Forelimb muscle (tissue), 1 donor: ENCODE measurements at regions not wholly inside any gene's neighbourhood (a gene's known extent, or its start where the extent isn't known, plus 50 kb on each side); places are given as distances from the start of the nearest gene placed in this dataset.

ENCODE experiments used
- DNase-seq: peaks from one replicate; pipeline ENCODE4 v3.0.0-alpha.2; 2013; ENCODE audit warnings: low read depth

DNA sequence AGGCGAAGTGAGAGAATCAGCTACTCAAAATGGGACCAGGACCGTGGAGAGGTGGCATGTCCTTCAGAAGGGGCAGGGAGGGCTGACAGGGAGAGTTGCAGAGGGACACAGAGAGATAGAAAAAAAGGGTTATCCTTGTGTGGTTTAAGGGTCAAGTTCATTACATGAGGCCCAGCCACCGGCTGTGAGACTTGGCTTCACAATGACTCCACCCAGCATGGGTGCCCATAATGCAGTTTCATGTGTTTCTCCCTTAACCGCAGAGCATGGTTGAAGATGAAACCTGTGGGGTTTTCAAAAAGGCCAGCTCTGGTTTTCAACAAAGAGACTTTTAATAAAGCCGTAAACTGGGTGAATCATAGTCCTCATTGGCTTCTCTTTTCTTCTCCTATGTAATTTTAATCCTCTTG is 164.6 kb downstream of the KLF5 start:
- DNase-seq, result no peak

DNA sequence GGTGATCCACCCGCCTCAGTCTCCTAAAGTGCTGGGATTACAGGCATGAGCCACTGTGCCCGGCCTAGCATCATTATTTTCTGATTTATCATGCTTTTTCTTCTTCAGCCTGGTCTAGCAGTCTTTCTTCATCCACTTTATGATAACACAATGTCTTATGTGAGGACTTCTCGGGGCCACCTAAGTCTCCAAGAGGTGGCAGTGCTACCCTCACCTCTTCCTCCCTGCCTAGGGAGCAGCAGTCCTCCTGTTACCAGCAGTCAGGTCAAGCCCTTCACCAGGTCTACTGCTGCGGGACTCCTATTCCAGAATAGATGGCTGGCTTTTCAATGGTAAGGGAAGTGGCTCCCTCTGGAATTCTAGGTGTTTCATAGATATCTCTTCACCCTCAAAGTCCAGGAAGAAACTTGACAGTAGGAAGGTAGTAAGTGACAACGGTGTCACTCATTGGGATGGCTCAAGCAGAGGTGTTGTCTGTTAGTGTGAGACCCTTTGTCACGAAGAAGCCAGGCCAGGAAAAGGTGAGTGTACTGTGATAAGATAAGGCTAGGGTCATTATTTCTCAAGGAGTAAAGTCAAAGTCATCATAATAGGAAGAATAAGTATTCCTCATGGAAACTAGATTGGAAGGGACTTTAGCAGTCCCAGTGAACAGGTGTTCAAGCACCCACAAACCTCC is 164.0 kb downstream of the KLF5 start:
- no peak for DNase-seq

DNA sequence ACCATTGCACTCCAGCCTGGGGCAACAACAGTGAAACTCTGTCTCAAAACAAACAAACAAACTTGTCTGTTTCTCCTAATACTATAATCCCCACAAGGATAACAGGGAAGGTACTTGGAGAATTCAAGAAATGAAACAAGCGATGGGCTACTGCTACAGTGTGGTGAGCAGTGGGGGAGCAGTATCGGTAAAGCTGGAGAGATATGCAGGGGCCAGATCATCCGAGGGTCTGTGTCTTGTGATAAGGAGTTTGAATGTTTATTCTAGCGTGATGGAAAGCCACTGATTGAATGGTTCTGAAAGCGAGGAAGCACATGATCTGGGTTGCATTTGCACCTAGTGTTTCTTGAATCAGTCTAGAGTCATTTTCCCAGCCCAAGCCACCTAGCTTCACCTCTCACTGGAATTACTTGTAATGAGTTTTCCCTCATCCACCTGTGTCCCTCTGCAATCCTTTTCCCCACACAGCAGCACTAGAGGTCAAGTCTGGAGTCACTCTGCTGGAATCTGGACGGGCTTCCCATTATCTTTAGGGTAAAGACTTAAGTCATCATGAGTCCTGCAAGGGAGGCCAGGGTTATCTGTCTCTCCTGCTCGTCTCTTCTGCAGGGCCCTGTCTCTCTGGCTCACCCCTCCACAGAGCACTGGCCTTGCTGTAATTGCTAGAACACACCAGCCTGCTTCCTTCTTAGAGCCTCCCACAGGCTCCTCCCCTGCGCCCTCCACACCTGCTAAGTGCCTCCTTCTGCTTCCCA is 162.3 kb downstream of the KLF5 start:
- DNase-seq, result no peak

DNA sequence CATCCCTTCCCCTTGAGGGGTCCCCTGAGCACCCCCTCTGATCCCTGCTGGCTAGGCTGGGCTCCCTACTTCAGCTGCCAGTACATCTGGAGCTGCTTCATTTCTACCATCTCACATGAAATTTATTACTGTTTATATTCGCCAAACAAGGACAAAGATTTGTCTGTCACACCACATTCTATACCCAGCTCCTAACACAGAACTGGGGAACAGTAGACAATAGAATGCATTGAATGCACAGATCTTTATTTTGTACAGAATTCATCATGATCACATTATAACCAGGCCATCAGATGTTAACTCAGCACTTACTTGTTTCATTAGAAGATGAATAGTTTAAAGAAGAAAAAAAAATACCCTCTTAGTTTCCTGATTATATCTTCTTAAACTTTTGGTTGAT is 159.4 kb downstream of the KLF5 start:
- no peak for DNase-seq

DNA sequence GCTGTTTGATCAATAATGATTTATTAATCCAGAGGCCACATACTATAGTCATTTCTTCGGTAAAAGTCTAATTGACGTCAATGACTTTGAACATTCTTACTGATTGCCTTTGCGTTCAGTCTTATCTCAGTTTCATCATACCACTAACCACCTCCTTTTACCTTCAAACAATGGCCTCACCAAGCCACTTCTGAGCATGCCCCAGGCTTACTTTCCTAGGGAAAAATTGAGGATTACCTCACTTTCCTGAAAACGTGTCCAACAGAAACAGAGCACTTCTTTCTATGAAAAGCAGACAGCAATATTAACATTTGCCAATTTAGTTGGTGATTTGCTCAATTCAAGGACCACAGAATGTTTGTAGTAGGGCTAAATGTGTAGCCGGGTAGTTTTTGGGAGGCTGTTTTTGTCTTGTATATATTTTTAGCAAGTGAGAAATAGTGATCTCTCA is 157.6 kb downstream of the KLF5 start:
- no peak for DNase-seq

DNA sequence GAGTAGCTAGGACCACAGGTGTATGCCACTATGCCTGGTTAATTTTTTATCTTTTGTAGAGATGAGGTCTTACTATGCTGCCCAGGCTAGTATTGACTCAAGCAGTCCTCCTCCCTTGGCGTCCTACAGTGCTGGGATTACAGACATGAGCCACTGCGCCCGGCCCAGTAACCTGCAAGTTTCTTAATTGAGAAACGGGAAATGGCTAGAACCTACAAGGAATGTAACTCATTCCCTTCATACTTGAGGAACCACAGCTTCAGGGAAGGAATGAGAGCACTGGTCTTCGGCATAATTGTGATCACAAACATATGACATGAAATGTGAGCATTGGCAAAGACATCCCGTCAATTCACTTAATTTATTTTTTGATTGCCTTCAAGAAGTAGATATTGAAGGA is 157.0 kb downstream of the KLF5 start:
- DNase-seq, result no peak

DNA sequence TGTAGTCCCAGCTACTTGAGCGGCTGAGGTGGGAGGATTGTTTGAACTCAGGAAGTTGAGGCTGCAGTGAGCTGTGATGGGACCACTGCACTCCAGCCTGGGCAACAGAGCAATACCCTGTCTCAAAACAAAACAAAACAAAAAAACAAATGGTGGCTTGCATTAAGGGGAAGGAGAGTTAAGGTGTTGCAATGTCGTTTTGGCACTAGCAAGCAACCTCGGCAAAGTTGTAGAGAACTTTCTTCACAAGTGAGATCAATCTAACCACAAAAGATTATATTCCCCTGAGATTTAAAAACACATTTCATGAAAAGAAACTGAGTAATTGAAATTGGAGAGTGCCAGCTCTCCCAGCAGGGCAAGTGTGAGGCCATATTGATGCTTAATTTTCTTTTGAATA is 153.7 kb downstream of the KLF5 start:
- no peak for DNase-seq

DNA sequence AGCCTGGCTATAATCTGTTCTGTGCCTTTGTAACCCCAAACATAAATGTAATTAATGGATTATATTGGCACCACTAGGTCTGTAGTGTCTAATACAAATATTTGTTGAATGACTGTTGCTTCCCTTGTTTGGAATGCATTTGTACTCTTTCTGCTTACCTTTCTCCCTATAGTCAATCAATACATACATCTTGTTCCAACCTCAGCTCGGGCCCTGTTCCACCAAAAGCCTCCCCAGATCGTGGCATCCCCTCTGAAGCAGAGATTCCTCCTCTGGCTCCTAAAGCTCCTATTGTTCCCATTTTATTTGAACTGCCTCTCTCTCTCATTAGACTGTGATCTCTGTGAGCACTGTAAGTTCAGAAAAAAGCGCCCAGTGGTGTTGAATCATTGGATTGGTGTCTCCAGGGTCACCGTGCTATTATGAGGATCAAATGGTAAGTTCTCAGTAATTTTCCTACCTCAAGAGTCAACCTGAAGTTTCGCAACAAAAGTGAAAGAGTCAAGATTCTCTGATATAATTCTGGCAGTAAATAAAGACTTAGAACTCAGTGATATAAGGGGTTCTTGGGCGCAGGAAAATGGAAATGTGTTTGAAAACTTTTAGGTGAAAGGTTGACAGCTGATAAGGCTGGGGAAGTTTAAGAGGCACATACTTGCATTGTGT is 151.5 kb downstream of the KLF5 start:
- no peak for DNase-seq

DNA sequence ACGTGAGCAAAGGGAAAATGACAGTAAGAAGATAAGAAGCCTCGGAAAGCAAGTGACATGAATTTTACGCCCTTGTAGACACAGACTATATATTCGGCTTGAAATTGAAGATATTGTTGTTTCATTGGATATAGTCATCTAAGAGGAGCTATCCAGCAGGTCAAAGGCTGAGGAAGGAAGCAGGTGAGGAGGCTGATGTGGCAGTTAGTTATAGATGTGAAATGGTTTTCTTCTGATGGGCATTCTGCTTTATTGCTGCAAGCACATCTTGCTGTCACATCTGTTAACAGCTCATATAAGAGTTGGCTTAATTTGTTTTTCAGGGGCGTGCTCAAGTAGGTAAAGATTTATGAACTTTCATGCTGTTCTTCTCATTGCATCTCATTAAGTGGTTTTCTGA is 146.1 kb downstream of the KLF5 start:
- DNase-seq, result no peak

DNA sequence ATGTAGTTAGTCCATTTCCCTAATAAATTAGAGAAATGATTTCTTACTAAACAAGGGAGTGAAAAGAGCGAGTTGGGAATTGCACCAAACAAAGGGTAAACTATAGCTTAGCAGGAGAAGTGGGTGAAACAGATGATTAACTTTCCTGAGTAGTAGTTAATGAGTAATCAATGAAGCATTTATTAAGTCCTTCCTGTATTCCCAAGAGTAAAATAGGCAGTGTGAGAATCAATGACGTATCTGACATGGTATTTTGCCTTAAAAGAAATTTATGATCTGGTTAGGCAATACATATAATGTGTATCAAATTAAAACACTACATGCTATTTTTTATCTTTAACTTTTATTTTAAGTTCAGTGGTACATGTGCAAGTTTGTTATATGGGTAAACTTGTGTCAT is 142.8 kb downstream of the KLF5 start:
- DNase-seq, result no peak

DNA sequence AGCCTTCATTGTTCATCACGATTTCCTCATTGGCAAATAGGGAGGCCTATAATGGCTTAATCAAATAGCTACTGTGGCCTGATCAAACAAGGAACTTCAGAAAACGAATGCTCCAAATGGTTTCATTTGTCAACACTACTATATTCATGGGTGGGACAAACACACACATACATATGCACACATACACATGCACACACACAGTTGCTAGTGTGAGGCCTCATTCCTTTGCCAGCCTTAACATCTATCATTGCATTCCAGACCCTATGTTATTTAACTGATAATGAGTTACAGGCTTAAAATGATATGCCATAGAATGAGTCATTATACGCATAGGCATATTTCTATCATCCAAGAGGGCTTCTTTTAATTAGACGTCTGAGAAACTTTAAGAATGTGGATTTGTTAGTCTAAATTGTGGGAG is 140.2 kb downstream of the KLF5 start:
- no peak for DNase-seq

DNA sequence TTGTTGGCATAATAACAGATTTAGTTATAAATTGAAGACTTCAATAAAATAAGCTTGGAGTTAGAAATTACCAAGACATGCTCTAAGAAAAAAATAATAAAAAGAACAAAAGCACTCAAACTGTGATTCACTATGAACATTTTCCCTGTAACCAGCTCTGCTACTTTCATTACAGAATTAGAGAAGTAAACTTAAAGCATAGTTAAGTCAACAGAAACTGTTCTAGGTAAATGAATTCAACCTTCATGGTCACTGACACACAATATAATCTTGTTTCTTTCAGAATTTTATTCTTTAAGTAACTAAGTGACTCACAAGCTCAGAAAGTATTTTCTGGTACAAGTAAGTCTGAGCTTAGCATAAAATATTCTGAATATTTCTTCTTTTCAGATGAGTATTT is 136.3 kb downstream of the KLF5 start:
- no peak for DNase-seq

DNA sequence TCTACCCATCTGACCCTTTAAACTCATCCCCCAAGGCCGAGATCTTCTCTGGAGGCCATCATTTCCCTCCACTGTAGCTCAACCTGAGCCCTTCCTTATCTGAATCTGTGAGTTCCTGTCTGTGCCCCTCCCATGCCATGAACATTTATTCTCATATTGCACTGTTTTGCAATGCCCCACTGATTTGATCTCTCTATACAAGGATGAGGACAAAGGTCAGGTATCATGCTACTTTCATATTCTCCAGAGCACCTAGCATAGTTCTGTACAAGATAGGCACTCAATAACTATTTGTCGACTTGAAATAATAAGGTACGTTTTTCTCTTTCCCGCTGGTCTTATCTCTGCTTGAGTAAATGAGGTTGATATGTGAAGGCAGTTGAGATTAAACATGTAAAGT is 135.5 kb downstream of the KLF5 start:
- no peak for DNase-seq

DNA sequence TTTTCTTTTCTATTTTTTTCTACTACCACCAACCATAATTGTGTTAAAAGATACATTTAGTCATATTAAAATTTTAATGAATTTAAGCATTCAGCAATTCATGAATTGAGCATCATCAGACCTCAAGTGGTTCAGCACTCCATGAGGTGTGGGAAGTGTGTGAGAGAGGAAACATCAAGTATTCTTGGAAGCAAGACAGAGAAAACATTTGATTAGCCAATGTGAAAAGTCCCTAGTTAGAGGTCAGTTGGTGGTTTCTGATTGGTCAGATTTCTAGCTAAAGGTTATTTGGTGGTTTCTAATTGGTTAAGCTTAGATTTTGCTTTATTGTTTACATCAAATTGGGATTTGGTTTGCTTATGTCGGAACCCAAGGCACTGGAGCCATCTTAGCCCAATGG is 134.7 kb downstream of the KLF5 start:
- DNase-seq, result no peak

DNA sequence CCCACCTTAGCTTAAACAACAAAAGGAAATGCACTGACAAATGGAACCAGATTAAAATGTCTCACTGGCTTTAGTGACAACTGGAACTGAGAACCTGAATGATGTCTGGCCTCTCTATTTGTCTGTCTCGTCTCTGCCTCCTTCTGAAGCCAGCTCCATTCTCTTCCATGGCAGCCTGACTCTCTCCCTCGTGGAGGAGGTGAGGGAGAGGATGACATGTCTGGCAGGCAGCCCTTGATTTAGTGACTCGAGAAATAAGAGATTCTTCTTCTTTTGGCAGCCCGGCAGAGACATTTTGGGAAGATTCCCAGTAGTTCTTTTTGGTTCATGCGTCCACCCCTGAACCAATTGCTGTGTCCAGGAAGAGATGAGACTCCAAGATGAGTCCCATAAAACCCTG is 131.7 kb downstream of the KLF5 start:
- no peak for DNase-seq

DNA sequence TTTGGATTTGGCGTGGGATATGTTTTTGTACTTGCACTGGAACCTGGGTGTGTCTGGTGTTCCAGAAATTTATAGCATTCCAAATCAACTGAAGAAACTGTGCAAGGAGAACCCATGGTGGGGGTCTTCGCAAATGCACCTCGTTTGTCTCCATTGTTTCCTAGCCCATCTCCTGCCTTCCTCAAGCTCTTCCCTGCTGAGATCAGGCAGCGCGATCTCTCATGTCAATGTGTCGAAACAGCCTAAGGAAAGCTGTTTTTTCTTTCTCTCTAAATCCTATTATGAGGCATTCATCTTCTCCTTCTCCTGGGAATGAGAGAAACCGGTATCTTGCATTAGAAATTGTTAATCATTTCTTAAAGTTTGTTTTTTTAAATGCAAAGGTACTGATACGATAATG is 131.0 kb downstream of the KLF5 start:
- no peak for DNase-seq

DNA sequence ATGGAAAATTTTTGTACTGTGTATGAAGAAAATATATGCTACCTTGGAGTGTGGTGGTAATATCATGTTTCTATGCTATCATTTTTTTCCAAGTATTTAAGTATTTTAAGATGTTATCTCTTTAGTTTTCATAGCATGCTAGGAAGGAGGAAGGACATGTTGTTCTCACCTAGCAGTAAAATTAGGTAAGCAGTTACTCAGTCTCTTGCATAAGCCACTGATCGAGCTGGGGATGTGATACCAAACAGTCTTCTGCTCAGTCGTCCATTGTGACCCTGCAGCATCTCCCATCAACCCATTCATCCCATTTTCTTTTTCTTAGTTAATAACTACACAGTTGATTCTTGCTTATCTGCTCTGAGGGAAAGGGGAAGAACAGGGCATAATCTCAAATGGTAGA is 130.6 kb downstream of the KLF5 start:
- no peak for DNase-seq

DNA sequence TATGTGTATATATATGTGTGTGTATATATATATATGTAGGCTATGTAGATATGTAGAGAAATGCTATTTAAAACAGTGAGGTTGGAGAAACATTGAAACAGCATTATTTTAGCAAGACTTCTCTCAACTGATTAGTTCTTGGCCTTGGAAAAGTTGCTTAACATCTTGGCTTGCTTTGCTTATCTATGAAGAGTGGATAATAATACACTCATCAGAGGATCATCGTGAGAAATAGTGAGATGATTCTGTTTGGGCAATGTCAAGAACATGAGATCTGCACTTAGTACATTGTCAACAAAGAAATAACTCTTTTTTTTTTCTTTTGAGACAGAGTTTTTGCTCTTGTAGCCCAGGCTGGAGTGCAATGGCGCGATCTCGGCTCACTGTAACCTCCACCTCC is 128.3 kb downstream of the KLF5 start:
- no peak for DNase-seq

DNA sequence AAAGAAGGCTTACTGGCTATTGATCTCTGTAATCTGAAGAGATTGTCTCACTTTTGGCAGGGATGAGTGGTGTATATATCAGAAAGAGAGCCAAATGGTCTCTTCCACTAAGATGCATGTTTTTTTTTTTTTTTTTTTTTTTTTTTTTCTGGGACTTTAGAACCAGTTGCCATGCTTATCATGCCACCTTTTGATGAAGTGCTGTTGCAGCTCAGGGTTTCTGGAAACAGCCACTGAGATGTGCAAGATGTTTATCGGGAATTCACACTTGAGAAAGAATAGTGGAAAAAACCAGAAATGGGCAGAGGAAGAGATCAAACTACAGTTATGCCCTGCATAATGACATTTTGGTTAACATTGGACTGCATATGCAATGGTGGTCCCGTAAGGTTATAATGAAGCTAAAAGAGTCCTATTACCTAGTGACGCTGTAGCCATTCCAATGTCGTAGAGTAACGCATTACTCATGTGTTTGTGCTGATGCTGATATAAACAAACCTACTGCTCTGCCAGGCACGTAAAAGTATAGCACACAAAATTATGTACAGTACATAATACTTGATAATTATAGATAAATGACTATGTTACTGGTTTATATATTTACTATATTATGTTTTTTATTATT is 121.0 kb downstream of the KLF5 start:
- DNase-seq, result no peak

DNA sequence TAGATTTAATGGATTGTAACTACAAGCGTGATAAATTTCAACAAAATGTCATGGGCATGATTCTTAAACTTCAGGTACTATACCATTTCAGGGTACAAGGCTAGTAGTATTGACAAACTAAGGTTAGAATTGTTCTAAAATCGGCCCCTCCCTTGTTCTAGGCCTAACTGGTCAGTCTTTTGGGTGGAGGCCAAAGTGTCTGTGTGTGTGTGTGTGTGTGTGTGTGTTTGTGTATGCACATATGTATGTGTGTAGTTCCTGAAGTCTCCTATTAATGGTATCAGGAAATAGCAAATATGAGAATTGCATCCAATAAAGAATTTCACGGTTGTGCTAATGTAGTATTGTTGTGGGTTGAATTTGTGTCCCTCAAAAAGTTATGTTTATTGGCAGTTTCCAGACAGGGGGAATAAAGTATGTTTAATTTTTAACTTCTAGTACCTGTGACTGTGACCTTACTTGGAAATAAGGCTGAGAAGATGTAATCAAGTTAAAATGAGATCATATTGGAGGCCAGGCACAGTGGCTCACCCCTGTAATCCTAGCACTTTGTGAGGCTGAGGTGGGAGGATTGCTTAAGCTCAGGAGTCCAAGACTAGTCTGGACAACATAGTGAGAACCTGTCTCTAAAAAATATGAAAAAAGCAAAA is 119.2 kb downstream of the KLF5 start:
- DNase-seq, result no peak

DNA sequence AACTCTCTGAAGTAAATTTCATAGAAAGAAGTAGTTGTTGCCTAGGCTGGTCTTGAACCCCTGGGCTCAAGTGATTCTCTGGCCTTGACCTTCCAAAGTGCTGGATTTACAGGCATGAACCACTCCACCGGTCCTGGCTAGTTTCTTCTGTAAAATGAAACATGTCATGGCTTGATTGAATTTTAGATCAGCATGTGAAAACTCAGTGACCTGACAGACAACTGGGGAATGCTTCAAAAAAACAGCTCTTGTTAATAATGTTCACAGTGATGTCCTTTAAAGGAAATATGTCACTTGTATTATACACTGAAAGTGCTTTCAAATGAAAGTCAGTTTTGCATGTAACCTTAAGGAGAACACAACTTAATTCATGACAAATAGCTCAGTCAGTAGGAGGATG is 118.2 kb downstream of the KLF5 start:
- no peak for DNase-seq

DNA sequence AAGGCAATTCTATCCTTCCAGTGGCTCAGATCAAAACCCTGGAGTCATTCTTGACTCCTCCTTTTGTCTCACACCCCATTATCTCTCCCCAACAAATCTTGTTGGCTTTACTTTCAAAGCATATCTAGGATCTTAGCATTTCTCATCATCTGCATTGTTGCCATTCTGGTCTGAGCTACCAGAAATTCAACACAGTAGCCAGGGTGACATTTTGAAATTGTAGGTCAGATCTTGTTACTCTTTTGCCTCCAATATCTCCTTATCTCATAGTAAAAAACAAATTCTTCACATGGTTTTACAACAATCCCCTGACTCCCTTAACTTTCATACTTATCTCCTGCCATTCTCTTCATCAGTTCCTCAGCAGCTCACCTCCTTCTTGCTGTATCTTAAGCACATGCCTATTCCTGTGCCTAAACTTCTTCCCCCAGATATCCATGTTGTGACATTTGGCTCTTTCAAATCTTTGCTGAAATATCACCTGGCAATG is 115.8 kb downstream of the KLF5 start:
- DNase-seq, result no peak
